Caki2 (cell line): ENCODE measurements at regions not wholly inside any gene's neighbourhood (a gene's known extent, or its start where the extent isn't known, plus 50 kb on each side); places are given as distances from the start of the nearest gene placed in this dataset.

Experiments
- DNase-seq: peaks from one replicate; pipeline ENCODE4 v3.0.0-alpha.2; 2015; ENCODE audit warnings: low read depth
- in situ Hi-C: cut with HindIII; loops from 2 replicates; pipeline ENCODE4 v1.10.0; 2016; ENCODE audit warnings: low sequenced_read_pairs, low pct_unique_long_range_greater_than_20kb, mixed read lengths

DNA sequence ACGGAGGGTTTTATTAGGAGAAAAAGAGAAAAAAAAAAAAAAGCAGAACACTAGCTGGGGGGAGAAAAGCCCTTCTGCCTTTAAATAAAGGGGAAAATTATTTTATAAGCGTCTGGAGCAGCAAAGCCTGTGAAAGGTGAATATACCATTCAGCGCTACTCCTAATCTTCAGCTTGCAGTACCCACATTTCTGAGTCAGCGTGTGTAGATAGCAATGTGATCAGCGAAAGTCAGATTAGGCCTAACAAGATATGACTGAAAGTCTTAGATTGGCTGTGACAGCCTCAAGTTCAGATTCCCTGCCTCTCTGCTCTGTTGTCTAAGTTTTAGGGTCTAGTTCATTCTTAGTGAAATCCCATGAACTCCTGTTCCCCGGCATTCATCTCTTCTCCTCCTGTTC lies 279.5 kb downstream of the TMEM114 start:
- DNase-seq = no peak

DNA sequence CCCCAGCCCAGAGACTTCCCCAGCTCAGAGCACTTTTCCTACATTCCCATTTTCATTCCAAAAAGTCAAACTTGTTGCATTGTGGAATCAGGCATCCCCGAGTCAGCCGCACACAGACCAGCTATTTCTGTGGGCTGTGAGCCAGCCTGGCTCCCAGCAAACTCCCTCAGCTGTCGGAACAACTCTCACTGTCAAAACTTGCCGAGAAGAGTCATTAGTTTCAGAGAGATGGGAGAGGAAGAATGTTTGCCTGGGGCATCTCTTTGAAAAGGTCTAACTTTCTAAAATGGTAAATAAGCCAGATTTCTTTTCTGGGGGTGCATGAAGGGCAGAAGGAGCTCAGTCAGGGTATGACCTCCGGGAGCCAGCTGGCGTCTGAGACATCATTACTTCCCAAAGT lies 280.0 kb downstream of the TMEM114 start:
- no peak for DNase-seq
- in situ Hi-C loops = no loop called here

More for the DNA sequence above, 279.5 kb downstream of the TMEM114 start:
- in situ Hi-C loops = no loop called here

DNA sequence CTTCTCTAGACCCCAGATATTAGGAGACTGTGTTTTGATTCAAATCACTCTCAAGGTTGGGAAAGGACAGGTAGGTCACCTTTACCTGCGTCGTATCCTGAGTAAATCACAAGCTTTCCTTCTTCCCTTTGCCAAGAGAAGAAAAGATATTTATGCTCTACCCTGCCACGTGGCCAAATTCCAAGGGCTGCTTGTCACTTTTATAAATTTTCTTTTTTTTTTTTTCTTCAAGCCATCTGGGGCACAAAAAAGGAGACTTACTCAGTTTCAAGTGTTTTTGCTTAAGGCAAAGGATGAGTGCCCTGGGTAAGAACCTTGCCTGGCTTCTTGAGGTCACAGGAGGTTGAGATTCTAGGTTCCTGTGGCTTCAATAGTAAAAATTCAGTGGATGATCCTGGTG lies 285.1 kb downstream of the TMEM114 start:
- DNase-seq = no peak
- in situ Hi-C loops = no loop called here

DNA sequence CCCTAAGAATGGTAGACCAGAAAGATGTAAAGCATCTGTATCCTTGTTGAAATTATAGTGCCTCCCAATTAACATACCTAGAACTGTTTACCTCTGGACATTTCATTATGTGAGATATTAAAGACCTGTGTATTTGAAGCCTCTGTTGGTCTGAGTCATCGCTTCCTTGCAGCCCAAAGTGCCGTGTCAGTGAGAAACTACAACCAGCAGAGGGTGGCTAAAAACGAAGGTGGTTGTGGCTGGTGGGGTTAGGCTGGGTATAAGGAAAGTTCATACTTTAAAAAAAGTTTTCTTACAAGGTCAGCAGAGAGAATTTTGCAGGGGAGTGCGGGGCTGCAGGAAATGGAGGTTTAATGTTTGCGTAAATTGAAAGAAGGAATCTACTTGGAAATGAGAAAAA lies 290.7 kb downstream of the TMEM114 start:
- in situ Hi-C loops = no loop called here
- no peak for DNase-seq

DNA sequence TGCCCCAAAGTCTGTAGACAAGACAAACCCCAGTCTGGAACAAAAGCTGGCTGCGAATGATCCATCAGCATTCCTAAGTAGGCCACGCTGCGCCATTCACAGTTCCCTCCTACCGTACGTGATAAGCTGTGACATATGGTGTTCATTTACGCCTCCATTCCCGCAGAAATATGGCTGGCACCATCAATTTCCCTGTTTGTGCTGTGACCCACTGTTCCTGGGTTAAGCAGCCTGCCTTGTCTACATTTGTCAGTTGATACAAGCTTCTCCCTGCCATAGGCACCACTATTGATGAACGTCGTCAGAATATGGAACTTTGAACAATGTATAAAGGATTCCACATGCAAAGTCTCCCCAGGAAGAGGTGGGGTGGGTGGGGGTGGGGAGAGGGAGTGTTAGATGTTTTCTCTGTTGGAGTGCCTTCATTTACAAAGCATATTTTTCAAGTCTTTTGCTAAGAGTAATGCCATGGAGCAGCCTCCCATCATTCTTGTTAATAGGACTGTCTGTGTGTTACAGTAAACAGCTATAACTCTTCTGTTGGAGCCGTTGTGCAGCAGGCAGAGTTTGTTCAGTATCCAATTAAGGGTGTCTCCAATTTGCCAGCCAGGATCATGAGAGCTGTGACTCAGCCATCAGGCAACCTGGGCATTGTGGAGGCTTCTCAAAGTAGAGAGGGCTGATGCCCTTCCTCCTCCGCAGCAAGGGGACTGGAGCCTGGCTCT lies 294.6 kb downstream of the TMEM114 start:
- in situ Hi-C loops = no loop called here
- no peak for DNase-seq

DNA sequence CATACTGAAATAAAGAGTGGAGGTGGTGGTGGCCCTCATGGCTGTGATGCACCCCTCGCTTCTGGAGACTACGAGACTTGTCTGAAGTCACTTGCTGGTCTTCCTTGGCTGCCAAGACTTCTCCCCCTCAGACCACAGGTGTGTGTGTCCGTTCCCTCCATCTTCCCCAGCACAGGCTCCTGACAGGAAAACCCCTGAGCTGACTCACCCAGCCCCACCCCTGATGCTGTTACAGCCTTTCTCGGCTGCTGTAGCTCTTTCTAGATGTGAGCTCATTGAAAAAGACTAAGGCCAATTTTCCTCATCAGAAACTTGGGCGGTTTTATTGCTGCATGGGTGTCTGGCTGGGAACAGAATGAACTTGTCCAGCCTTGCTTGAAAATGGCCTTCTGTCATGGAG lies 296.9 kb downstream of the TMEM114 start:
- no peak for DNase-seq
- in situ Hi-C loops = no loop called here

DNA sequence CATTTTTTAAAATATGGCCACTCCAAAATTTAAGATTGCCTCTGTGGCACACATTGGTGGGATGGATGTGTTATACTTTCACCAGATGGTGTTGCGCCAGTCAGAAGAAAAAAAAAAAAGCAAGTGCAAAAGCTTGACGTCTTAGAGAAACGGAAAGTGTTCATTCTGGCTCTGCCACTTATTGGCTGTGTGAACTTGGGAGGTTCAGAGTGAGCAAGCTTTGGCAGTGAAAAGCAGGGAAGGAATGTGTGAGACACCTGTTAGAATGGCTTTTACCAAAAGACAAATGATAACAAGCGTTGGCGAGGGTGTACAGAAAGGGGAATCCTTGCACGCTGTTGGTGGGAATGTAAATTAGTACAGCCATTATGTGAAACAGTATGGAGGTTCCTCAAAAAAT lies 298.0 kb downstream of the TMEM114 start:
- DNase-seq = no peak
- in situ Hi-C loops = no loop called here

DNA sequence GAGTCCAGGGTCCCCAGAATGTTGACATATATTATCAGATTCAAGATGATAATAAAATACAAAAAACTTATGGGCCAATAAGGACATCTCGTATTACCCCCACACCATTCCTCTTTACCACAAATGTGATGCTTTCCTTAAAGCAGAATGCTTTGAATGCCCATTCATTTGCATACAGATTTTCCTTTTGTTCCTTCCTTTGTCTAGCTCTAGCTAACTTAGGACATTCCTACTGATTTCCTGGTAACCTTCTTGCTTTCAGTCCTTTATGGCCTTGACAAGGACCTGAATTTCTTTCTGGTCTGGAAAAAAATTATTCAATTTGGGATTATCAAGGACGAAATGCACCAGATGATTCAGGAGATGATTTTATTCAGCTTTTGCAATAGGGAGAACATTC lies 304.0 kb downstream of the TMEM114 start:
- DNase-seq = no peak
- in situ Hi-C loops = no loop called here

DNA sequence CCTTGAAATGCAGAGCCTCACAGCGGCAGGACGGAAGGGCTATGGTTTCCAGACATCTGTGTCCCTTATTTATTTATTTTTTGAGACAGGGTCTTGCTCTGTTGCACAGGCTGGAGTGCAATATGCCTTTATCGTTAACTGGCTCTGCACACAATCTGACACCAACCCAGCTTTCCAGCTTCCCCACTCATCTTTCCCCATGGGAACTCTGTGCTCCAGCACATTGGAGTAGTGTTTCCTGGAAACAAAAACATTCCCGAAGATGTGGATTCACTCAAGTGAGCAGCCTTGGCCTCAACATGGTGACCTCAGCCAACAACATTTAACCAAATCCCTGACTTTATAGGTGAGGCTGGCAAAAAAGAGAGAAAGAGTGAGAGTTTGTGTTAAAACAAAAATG lies 307.1 kb downstream of the TMEM114 start:
- DNase-seq = no peak
- in situ Hi-C loops = no loop called here

DNA sequence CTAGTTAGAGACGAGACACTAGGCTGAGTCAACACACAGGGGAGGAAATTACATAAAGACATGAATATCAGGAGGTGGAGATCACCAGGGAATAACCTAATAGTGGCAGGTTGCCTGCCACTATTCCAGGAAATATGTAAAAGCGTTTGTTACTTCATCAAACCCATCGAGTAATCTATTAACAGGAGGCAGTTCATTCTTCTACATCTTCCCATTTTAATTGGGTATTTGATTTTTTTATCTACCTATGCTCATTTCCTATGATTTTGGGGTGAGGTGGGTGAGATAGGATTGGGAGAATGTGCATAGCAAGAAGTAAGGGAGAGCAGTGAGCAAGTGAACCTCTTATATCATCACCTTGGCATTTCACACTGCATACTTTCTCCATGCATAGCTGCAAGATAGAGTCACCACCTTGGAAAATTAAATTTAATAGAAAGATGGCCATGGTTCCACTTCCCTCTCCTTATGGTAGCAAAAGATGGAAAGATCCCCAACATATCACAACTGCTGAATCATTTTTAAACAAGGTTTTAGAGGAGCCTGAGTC lies 312.2 kb downstream of the TMEM114 start:
- DNase-seq = no peak
- in situ Hi-C loops = no loop called here

DNA sequence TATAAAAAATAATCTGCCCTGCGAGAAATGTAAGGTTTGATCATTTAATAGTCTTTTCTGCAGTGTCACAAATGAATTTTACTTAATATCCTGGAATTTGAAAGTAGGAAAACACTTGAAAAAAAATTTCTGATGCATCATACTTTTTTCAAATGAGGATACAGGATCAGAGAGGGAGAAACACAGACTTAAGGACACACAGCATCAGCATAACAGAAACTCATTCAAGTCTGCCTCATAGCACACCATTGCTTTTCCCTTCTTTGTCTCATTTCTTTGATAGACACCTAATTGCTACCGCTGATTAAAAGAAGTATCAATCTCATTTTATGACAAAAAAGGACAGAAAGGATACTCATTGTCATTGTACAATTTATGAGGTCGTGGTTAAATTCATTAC lies 319.0 kb downstream of the TMEM114 start:
- in situ Hi-C loops = no loop called here
- DNase-seq = no peak

DNA sequence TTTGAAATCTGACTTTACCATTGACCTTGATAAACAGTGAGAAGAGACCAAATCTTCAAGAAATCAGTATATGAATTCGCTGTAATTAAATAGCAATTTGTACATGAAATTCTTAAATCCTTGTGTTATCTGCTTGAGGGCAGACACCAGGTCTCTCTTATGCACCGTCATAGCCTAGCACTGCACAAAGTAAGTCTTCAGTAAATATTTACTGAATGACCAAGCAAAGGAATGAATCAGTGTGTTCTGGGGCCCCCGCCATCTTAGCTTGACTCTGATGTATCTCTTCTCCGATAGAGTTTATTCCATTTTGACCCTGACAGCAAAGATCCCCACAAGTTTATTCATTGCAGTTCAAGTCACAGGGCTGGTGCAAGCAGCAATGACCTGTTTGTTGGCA lies 328.0 kb downstream of the TMEM114 start:
- no peak for DNase-seq
- in situ Hi-C loops = no loop called here

DNA sequence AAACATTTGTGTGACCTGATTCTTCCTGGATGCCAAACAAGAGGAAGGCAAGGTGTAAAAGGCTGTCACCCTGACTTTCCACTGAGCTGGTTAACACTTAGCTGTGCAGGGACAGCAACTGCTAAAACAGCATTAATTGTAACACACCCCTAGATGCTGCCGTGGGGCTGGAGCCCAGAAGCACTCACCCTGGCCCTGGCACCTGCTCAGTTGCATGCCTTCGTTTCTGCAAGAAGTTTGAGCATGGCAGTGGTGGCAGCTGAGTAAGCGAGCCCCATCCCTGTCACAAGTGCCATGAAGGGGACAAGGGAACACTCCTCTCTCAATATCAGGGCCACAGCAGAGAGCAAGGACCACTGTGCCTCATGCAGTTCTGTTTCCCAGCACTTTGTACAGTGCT lies 330.2 kb downstream of the TMEM114 start:
- in situ Hi-C loops = no loop called here
- DNase-seq = no peak

DNA sequence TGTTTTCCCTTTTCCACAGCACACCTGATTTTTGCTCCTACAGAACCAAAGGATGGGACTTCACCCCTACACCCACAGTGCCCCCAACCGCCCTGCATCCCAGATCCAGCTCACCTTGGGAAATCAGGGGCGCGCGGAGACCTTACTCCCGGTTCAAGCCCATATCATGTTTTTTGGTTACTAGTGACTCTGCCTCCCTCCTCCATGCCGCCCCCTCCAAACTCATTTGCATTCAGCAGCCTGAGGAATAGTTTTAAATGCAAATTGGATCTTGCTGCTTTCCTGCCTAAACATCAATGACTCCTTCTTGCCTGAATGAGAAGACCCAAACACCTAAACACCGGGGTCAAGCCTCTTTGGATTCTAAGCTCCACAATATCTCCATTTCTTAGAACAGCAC lies 331.8 kb downstream of the TMEM114 start:
- DNase-seq = no peak
- in situ Hi-C loops = no loop called here

DNA sequence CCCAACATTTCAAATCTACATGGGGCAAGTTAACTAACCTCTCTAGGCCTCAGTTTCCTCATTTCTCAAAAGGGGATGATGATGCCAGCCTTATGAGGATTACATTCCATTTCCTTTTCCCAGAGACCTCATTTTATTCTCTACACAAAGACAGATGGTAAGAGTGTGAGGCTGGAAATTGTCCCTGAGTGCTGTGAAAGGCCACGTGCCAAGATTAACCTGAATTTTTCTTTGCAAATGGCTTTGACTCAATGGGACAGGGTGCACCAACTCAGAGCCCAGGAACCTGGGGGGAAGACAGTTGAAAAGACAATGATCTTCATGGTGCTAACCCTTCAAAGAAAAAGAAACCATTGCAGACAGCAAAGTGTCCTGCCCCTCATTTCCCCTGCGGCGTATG lies 332.8 kb downstream of the TMEM114 start:
- no peak for DNase-seq
- in situ Hi-C loops = no loop called here

DNA sequence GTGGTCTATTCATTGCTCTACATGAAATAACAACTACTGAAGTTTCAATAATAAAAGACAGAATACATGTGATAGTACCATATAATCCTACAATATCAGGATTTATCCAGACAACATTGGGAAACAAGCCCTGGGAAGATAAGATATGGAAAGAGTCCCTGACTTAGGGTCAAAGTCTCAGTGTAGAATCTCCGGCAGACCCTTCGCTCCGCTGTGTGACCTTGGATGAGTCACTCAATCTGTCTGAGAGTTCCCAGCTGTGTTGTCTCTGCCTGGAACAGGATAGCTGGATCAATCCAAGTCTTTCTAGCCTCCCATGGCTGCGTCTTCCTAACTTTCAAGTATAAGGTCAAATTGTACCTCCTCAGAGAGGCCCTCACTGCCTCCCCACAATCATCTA lies 335.9 kb downstream of the TMEM114 start:
- no peak for DNase-seq
- in situ Hi-C loops = no loop called here

DNA sequence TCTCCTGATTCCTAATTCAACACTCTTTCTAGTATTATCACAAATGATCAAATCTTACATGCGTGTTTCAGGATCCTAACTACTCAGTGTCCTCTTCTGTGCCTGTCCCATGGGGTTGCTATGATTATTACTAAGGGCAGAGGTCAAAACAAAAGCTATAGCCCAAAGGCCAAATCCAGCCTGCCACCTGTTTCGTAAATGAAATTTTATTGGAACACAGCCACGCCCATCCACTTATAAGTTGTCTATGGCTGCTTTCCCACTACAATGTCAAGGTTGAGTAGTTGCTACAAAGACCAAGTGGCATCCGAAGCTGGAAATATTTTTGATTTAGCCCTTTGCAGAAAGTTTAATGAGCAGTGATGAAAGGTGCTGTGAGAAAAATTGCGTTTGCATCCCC lies 336.6 kb downstream of the TMEM114 start:
- in situ Hi-C loops = no loop called here
- DNase-seq = no peak

DNA sequence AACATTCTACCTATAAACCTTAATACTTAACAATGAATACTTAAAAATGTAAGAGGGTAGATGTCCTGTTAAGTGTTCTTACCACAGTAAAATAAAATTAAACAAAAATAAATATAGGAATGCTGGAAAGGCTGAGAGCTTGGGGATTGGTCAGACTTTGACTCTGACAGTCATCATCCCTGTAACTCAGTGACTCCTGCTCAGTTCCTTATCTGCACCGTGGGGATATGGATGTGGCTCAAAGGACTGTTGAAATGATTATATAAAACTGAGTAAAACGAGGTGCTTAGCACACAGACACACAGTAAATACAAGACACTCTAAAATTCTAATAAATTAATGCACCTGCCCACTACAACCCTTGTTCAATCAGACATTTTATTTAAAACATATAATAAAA lies 338.6 kb downstream of the TMEM114 start:
- no peak for DNase-seq
- in situ Hi-C loops = no loop called here

DNA sequence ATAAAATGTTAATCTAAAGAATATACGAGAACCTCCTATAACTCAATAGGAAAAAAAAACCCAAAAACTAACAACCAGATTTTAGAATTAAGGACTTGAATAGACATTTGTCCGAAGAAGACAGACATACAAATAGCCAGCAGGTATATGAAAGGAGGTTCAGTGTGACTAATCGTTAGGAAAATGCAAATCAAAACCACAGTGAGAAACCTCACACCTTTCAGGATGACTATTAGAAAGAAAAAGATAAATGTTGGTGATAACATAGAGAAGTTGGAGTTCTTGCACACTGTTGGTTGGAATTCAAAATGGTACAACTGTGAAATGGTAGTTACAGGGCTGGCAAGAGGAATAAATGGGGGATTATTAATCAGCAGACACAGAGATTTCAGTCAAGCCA lies 339.0 kb downstream of the TMEM114 start:
- in situ Hi-C loops = no loop called here
- DNase-seq = no peak

DNA sequence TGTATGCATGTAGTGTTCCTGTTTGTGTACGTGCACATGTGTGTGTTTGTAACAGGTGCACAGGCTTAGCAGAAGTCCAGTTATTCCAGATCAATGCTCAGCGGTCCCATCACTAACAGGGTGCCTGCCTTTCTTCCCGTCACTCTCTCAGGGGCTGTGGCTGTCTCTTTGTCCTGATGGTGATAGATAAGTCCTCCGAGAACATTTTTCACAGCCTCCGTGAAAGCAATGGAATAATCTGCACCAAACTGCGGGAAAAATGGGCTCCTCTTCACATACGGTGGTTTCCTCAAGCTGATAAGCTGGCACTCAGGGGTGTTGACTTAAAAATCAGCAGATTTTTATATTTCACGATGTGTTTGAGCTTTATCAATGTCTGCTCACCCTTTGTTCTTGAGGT lies 342.3 kb downstream of the TMEM114 start:
- no peak for DNase-seq
- in situ Hi-C loops = loop anchor here (10.0 kb wide), 1 partner anchor 97 kb away; no protein-coding TSS in a partner anchor
